DND-41 (cell line): ENCODE measurements at regions not wholly inside any gene's neighbourhood (a gene's known extent, or its start where the extent isn't known, plus 50 kb on each side); places are given as distances from the start of the nearest gene placed in this dataset.

Experiments
- ATAC-seq: fragments of 200-7000 bp; cut with Tn5 transposase; 3 replicates; pipeline ENCODE4 v1.9.1; 2021; ENCODE audit warnings: low read depth; ENCODE audit not compliant: insufficient read depth
- DNase-seq: peaks from one replicate; pipeline ENCODE4 v3.0.0-alpha.2; 2020
- H2AFZ ChIP-seq: 2 replicates; pipeline ENCODE4 v1.6.0; 2012; ENCODE audit warnings: low read depth, low read length
- H3K27ac ChIP-seq: 2 replicates; pipeline ENCODE4 v1.5.1; 2012; ENCODE audit warnings: low read length, inconsistent platforms
- H3K27me3 ChIP-seq: fragments of 200-600 bp; sonication (generic); 2 replicates; pipeline ENCODE4 v1.6.0; 2012; ENCODE audit warnings: low read length, mild to moderate bottlenecking, inconsistent platforms; ENCODE audit not compliant: insufficient read depth, poor library complexity
- H3K36me3 ChIP-seq: 2 replicates; pipeline ENCODE4 v1.5.1; 2012; ENCODE audit warnings: low read length, inconsistent platforms; ENCODE audit not compliant: insufficient read depth
- H3K4me1 ChIP-seq: 2 replicates; pipeline ENCODE4 v1.5.1; 2012; ENCODE audit warnings: mild to moderate bottlenecking, low read length; ENCODE audit not compliant: insufficient read depth
- H3K4me2 ChIP-seq: 2 replicates; pipeline ENCODE4 v1.6.0; 2012; ENCODE audit warnings: mild to moderate bottlenecking, moderate library complexity, low read length, inconsistent platforms; ENCODE audit not compliant: insufficient read depth
- H3K4me3 ChIP-seq, 2 experiments: fragments of 200-600 bp in 1 of 2; shearing (Covaris generic) in 1 of 2; 2 replicates each; pipeline ENCODE4 v1.5.1; 2012 to 2016; ENCODE audit warnings: inconsistent platforms in 2 of 2, low read length in 2 of 2, mild to moderate bottlenecking in 2 of 2, low read depth in 1 of 2, moderate library complexity in 1 of 2
- H3K79me2 ChIP-seq: 2 replicates; pipeline ENCODE4 v1.6.0; 2012; ENCODE audit warnings: low read length, inconsistent platforms; ENCODE audit not compliant: insufficient read depth
- H3K9ac ChIP-seq: 2 replicates; pipeline ENCODE4 v1.6.0; 2012; ENCODE audit warnings: low read depth, mild to moderate bottlenecking, inconsistent platforms, low read length, moderate library complexity
- H3K9me3 ChIP-seq: 2 replicates; pipeline ENCODE4 v1.5.1; 2012; ENCODE audit warnings: low read length, moderate library complexity, mild to moderate bottlenecking, inconsistent platforms; ENCODE audit not compliant: insufficient read depth, severe bottlenecking
- H4K20me1 ChIP-seq: 2 replicates; pipeline ENCODE4 v1.6.0; 2012; ENCODE audit warnings: low read length; ENCODE audit not compliant: insufficient read depth
- CTCF ChIP-seq: IDR thresholded peaks from 2 replicates; pipeline ENCODE4 v1.5.1; 2012; ENCODE audit warnings: borderline replicate concordance, low read length, moderate library complexity, mild to moderate bottlenecking; ENCODE audit not compliant: poor library complexity, severe bottlenecking; ENCODE audit errors: extremely low read depth
- EZH2 ChIP-seq: IDR thresholded peaks from 3 replicates; pipeline ENCODE4 v1.6.1; 2012; ENCODE audit warnings: borderline replicate concordance, low read depth, mild to moderate bottlenecking, moderate library complexity, low read length, inconsistent platforms; ENCODE audit not compliant: severe bottlenecking

DNA sequence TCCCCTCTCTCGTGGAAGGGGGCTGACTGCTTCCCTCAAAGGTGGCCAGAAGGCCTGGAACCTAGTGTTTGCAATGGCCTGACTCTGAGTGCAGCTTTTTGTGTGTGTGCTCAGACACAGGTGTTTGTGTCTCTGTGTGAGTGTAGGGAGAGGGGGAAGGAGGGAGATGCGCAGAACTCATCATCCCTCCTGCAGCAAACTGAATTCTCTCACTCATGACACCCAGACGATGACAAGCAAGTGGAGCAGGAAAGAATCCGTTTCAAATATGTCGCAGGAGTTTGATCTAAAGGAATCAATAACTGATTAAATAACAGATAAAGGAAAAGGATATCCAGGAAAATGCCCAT, 101.4 kb downstream of the TNFAIP3 start:
- Histone ChIP-seq H3K9ac (peak overlapping the region; percentile 1; the same call in 1 of the 2 replicates), H4K20me1 (no peaks in the 10 kb centered on the region), H3K27ac (peak overlapping the region; percentile 68), H3K27me3 (no peaks in the 10 kb centered on the region), H2AFZ (peak overlapping the region; percentile 36; the same call in 1 of the 2 replicates), H3K36me3 (no peaks in the 10 kb centered on the region), H3K4me2 (no peak overlapping the region), H3K9me3 (no peaks in the 10 kb centered on the region), H3K79me2 (no peaks in the 10 kb centered on the region), H3K4me3 (no peak overlapping the region), H3K4me1 (peaks cover 31% of the 10 kb centered on the region)
- ATAC-seq (peak; percentile 51), DNase-seq (peak; percentile 31)
- TF ChIP-seq EZH2 (no peak), CTCF (no peak)

- no peaks in the 10 kb centered on the region for H3K36me3 ChIP-seq
- no peak overlapping the region; the same call in 1 of the 2 replicates for H3K9ac ChIP-seq
- peak; percentile 56 for ATAC-seq
- DNase-seq, result no peak
- no peaks in the 10 kb centered on the region for H3K79me2 ChIP-seq
- no peaks in the 10 kb centered on the region for H4K20me1 ChIP-seq
- peak overlapping the region; percentile 68 for H3K27ac ChIP-seq
- no peaks in the 10 kb centered on the region for H3K27me3 ChIP-seq
- peaks cover 29% of the 10 kb centered on the region for H3K4me1 ChIP-seq
- peak overlapping the region; percentile 15; the same call in 1 of the 2 replicates for H2AFZ ChIP-seq
- no peaks in the 10 kb centered on the region for H3K9me3 ChIP-seq
- H3K4me2 ChIP-seq, result no peak overlapping the region
- no peak overlapping the region for H3K4me3 ChIP-seq
- TF ChIP-seq EZH2 (no peak), CTCF (no peak)
These were observed 101.8 kb downstream of the TNFAIP3 start for GRCh38 chr6:137968901-137969300.

GRCh38 chr6:137969874-137970273, 102.8 kb downstream of the TNFAIP3 start:
- H3K36me3 ChIP-seq, result no peaks in the 10 kb centered on the region
- ATAC-seq (no peak), DNase-seq (no peak)
- TF ChIP-seq EZH2 (no peak), CTCF (no peak)
- H3K9ac ChIP-seq, result no peak overlapping the region
- H3K79me2 ChIP-seq, result no peaks in the 10 kb centered on the region
- no peak overlapping the region for H3K4me2 ChIP-seq
- H2AFZ ChIP-seq, result no peak overlapping the region
- H3K27ac ChIP-seq, result no peak overlapping the region
- no peaks in the 10 kb centered on the region for H3K27me3 ChIP-seq
- peaks cover 39% of the 10 kb centered on the region for H3K4me1 ChIP-seq
- no peaks in the 10 kb centered on the region for H4K20me1 ChIP-seq
- H3K4me3 ChIP-seq, result no peak overlapping the region
- no peaks in the 10 kb centered on the region for H3K9me3 ChIP-seq

DNA sequence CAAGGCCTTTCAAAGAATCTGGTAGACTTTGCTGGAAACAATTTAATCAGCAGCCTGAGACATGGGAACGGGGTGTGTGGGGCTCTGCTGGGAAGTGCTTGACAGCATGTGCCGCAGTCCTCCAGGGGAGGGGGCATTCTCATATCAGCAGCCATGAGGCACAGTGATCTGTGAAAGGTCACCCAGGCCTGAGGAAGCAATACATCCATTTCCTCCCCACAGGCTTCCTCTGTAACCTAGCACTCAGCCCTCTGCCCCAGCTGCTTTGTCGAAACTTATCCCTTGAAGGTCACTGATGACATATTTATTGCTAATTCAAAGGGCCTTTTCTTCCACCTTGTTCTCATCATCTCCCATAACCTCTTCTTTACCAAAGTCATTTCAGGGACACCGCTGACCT, 103.3 kb downstream of the TNFAIP3 start:
- DNase-seq (no peak), ATAC-seq (no peak)
- no peaks in the 10 kb centered on the region for H3K36me3 ChIP-seq
- no peak overlapping the region for H3K4me2 ChIP-seq
- TF ChIP-seq EZH2, result no peak
- no peak for TF ChIP-seq CTCF
- H3K4me3 ChIP-seq, result no peak overlapping the region
- no peaks in the 10 kb centered on the region for H3K27me3 ChIP-seq
- H3K27ac ChIP-seq, result no peak overlapping the region
- no peaks in the 10 kb centered on the region for H3K79me2 ChIP-seq
- peaks cover 44% of the 10 kb centered on the region for H3K4me1 ChIP-seq
- H3K9me3 ChIP-seq, result no peaks in the 10 kb centered on the region
- no peak overlapping the region for H2AFZ ChIP-seq
- H3K9ac ChIP-seq, result no peak overlapping the region
- H4K20me1 ChIP-seq, result no peaks in the 10 kb centered on the region
